Left ventricle myocardium superior (tissue), 1 donor: ENCODE measurements at regions not wholly inside any gene's neighbourhood (a gene's known extent, or its start where the extent isn't known, plus 50 kb on each side); places are given as distances from the start of the nearest gene placed in this dataset.
A peak's percentile ranks its signal among the peaks of the same experiment; 100 is the strongest.

Experiments used
- ATAC-seq: fragments of 200-7000 bp; cut with Tn5 transposase; one replicate; pipeline ENCODE4 v1.9.1; 2020; ENCODE audit warnings: mild to moderate bottlenecking, moderate library complexity
- DNase-seq: peaks from one replicate; pipeline ENCODE4 v3.0.0-alpha.2; 2020
- intact Hi-C: fragments of 100-400 bp; cut with micrococcal nuclease; formaldehyde crosslinking; loops from one replicate; pipeline ENCODE4 v1.11.0; 2022
- donor health status: DM: no; HTN: yes; CAD: no; lungs with severe emphysema.

DNA sequence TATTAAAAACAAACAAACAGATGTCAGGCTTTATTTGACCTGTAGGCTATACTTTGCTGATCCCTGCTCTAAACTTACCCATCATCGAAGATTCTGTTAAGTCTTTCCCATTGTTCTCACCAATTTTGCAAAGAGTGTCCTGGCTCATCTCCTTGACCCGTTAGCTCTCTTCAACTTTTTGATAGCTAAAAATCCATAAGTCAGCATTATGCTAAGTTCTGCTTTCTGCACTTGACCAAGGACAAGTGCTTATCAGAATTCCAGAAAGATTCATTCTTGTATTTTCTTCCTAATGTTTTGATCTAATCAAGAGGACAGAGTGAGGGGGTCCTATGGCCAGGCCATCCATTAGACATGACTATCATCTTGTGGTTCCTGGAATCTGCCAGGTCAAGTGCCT is 503.5 kb downstream of the FUT8 start:
- intact Hi-C loops, result no loop called here
- ATAC-seq (no peak), DNase-seq (no peak)

DNA sequence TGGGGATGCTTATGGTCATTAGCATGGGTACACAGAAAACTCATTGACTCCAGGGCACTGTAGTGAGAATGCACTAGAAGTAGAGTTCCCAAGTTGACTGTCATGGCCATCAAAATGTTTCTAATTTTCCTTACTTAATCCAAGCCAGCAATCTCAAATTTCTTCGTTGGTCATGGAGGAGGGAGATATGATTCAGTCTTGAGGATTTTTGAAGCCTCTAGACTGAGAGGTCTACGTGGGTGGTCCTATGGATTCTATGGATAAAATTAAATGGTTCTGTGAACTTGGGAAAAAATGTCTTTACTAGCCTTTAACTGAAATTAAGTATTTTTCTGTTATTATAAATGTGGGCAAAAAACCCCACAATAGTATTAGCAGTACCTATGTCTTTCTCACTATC is 508.5 kb downstream of the FUT8 start:
- no peak for DNase-seq
- no peak for ATAC-seq
- intact Hi-C loops, result no loop called here

DNA sequence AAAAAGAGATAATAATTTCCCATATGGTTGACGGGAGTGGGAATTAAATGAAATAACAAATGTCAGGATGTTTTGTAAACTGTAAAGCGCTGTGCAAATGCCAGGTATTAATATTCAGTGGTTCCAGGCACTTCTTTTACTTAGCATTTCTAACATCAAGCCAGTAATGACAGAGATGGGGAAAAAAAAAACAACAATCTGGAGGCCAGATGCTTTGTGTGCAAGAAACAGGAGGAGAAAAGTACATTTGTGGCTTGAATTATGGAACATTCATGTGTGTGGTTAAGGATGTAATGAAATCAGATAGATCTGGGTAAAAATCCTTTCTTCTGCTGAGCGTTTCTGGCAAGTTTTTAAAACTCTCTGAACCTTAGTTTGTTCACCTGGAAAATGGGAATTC is 509.6 kb downstream of the FUT8 start:
- intact Hi-C loops, result no loop called here
- ATAC-seq (no peak), DNase-seq (no peak)

DNA sequence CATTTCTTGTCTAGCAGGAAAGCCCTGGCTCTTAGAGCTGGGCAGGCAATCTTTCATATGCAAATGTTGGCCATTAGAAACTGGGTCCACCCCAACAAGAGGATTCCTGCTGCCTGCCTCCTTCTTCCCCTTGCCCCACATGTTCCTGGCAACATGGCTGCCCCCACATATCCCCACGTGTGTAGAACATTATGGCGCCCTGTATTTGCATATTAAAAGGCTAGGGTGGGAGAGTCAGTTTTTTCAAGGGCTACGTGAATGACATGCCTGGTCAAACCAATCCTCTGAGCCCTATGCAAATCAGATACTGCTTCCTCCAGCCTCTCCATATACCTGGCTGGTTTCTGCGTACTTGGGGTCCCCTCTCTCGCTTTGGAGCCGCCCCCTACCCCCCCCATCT is 514.0 kb downstream of the FUT8 start:
- ATAC-seq (no peak), DNase-seq (no peak)
- intact Hi-C loops, result no loop called here

DNA sequence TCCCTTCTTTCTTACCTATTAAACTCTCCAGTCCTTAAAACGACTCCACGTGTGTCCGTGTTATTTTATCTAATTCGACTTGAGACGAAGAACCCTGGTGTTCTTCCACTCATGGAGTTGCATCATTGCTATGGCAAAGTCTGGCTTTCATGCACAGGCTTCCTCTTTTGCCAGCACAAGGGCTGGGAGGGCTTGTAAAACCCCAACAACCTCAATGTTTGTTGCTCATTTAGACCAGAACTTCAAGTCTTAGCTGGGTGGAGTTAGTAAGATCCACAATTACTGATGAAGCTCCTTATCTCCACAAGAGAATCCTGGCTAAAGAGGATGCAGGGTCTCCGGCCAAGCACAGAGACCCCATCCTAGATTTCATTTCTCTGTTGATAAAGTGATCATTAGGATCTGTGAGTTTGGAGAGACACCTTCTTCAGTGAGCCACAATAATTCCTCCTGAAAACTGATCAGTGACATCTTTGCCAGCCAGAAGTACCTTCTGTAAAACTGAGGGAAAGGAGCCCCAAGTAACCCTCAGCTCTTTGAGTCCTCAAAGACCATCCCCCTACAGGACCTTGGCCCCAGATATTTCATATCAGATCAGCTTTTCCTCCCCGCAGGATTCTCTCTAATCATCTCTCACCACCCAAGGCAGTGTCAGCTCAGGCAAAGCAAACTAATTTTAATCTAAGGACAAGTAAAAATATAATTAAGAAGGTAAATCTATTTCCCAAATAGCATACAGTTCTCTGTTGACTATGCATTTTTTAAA is 514.6 kb downstream of the FUT8 start:
- intact Hi-C loops, result no loop called here
- DNase-seq, result no peak
- no peak for ATAC-seq

DNA sequence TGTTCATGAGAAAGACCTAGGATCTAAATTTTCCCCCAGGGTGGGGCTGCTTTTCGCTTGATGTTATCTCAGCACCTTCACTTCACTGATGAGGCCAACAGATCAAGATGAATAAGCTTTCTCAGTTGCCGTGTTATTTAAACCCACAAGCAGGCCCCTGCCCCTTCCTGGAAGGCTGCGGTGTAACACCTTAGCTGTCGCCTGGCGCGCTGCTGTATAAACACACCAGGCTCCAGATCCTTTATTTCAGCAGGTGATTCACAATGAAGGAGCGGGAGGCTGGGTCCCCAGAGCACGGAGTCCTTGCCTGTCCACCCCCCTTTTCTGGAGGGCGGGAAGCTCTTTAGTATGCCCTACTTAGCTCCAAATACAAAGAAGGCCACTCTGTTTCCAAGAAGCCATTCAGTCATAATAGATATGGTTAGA is 515.4 kb downstream of the FUT8 start:
- intact Hi-C loops, result no loop called here
- DNase-seq (no peak), ATAC-seq (no peak)

DNA sequence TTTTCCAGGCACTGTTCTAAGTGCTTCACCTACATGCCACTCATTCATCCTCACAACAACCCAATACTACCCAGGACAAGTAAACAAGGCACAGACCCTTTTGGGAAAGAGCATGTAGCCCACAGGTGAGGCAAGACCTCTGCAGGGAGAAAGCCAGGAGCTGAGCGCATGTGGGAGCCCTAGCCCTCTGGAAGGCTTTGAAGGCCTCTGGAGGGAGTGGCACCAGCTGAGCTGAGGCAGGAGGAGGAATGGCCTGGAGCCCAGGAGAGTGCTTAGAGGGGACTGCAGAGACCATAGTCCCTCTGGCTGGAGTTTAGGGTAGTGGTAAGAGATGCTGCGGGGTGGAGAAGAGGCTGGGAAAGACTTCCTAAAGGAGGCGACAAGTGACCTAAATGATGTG is 516.5 kb downstream of the FUT8 start:
- DNase-seq (no peak), ATAC-seq (no peak)
- intact Hi-C loops, result no loop called here

DNA sequence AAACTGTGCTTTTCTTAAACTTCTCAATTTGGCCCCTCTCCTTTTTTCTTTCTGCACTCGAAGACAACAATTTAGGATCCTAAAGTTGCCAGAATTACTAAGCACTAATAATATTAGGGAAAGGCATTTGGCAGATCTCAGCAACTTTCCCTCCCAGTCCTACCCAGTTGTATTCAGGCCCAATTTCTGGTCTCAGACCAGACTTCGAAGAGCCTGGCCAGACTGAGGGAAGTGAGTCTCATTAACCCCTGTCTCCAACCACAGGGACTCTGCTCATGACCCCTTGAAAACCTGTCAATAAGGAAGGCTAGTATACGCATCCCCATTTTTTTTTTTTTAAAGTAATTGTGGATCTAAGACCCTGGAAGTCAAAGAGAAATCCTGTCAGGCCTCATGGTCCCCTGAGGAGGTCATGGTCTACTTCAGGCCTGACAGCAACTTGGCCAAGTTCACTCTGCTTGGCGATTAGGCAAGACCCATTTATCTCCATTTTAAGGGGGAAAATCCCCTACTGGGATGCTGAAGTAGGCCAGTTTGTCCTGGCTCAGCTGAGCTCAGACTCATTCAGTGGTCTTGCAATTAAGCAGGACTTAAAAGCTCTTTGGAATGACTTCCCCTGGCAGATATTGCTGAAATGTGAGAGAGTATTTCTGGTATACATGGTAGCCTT is 521.0 kb downstream of the FUT8 start:
- ATAC-seq (peak; percentile 93), DNase-seq (peak; percentile 38)
- intact Hi-C loops, result loop anchor here (10.0 kb wide), 1 partner anchor 519 kb away; the partner anchor contains the start of gene FUT8

DNA sequence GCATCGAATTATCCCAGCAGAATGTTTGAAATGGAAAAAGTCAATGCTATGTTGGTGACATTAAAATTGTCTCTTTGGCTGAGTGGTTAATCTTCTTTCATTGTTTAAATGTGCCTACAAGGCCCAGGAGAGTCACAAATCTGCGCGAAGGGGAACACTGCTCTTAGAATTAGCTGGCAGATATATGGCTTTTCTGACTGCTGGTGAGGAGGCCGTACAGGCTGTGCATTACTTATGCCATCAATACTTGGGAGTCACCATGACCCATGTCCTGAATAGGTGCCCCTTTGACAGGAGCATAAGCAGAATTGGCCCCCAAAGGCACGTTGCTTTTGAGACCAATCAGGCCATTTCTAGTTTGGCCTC is 521.5 kb downstream of the FUT8 start:
- DNase-seq, result no peak
- intact Hi-C loops, result loop anchor here (10.0 kb wide), 1 partner anchor 519 kb away; the partner anchor contains the start of gene FUT8
- ATAC-seq, result no peak

DNA sequence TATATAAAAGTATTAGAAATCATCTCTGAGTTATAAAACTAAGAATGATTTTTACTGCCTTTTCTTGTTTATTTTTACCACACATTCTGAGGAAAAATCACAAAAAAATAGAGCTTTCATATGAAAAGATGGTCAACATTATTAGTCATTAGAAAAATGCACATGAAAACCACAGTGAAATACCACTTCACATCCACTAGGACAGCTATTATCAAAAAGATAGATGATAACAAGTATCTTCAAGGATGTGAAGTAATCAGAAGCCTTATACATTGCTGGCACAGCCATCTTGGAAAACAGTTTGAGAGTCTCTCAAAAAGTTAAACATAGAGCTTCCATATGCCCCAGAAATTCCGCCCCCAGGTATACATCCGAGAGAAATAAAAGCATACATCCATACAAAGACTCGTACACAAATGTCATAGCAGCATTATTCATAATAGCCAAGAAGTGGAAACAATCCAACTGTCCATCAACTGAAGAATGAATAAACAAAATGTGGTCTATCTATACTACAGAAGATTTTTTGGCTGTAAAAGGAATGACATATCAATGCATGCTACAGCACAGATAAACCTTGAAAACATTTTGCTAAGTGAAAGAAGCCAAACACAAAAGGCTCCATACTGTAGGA is 523.9 kb downstream of the FUT8 start:
- intact Hi-C loops, result loop anchor here (10.0 kb wide), 1 partner anchor 522 kb away; the partner anchor contains the start of gene FUT8
- DNase-seq, result no peak
- ATAC-seq, result no peak

DNA sequence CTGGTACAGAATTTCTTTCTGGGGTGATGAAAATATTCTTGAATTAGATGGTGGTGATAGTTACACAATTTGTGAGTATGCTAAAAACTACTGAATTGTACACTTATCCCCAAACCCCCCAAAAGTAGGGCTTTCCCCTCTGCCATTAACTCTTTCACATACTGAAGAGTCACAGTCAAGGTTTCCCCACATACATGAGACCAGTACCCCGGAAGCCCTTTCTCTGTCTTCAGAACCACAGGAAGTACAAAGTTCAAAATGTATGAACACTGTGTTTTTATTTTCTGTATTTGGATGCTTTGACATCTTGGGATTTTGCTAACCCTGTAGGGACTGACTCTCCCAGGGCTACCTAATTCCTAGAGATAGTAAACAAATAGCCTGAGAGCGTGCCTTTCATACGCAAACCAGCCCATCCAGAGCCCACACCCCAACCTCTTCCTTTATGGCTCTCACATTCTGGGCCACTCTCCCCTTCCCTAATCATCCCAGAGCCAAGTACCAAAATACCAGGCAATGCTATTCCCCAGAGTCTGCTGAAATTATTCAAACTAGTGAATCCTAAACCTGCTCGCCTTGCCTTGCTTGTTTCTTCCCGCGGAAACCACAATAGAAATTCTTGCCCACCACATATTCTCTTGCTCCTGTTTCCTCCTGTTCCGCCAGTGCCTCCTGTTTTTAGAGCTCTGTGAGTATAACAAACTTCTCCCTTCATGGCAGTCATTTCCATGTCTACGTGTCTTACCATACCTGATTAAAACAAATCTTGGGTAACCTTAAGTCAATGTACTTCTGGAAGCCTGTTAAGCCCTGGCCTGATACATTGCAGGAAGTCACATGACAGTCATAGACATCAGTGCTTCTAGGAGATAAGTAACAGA is 524.8 kb downstream of the FUT8 start:
- DNase-seq (no peak), ATAC-seq (no peak)
- intact Hi-C loops, result loop anchor here (10.0 kb wide), 1 partner anchor 523 kb away; the partner anchor contains the start of gene FUT8

DNA sequence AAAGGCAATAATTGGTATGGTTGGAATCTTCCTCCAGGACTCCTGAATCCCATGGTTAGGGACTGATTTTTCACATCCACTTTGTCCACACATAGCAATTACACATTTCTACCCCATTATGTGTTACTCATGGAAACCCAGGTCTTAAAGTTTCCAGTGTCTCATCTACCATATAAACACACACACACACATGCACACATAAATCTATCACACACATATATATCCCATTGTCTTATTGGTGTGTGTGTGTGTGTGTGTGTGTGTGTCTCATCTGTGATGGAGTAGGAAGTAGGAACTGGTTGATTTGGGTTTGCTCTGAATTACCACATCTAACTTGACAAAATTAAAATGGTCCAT is 525.4 kb downstream of the FUT8 start:
- DNase-seq, result no peak
- ATAC-seq, result no peak
- intact Hi-C loops, result loop anchor here (10.0 kb wide), 1 partner anchor 523 kb away; the partner anchor contains the start of gene FUT8

DNA sequence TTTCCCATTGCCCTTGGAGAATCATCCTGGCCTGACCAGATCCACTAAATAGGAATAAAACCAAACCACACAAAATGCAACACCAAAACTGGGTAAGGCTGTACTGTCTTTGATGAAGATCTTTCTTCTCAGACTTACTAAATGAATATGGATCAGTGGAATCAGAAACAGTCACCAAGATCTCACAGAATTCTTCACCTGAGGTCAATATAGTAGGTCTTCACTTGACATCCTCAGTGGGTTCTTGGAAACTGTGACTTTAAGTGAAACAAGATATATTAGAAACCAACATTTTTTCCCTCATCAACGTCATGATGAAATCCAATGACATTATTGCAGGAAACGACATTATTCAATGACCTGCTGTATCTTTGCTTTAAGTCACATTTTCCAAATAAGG is 526.2 kb downstream of the FUT8 start:
- DNase-seq (no peak), ATAC-seq (no peak)
- intact Hi-C loops, result loop anchor here (10.0 kb wide), 1 partner anchor 524 kb away; the partner anchor contains the start of gene FUT8

DNA sequence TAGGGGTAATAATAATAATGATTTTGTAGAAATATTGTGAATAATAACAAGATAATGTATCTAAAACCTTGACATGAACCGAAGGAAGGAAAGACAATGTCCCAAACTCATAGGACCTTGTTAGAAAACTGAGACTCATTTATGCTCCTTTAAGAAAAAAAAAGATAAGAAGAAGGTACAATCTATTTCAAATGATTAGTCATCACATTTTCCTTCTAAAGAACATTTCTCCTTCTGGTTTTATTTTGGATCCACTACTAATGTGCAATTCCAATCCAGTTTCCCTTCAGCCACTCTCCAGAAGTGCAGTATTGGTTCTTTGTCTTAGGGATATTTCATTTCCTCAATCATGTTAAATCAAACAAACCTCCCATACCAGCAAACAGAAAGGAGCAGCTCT is 526.7 kb downstream of the FUT8 start:
- no peak for ATAC-seq
- intact Hi-C loops, result loop anchor here (10.0 kb wide), 1 partner anchor 524 kb away; the partner anchor contains the start of gene FUT8
- no peak for DNase-seq

DNA sequence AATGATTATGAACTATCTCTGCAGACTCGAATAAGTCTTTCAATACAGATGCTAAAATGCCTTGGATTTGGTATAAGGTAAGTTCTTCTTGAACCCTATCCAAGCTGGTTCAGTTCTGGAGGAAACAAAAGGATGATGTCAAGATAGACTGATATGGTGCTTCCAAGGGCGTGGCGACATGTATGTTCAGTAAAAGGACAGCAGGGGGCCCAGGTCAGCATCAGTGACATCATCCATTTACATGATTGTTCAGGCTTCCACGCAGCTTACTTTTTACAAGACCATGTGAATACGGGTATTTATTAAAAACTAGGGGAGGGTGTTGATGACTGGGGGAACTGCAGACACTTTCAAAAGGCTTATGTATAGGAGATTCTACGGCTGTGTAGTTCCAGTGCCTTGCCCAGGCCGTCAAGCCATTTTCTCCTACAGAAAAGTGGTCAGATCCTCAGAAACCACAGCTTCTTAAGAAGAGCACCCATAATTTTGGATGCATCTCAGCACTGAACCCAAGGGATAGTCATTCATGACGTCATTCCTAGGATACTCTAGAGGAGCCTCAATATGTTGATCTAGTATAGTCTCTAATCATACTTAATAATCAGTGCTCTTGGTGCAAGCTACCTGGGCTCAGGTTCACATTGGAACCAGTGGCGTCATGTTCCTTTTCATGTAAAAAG is 527.7 kb downstream of the FUT8 start:
- ATAC-seq (no peak), DNase-seq (no peak)
- intact Hi-C loops, result no loop called here

DNA sequence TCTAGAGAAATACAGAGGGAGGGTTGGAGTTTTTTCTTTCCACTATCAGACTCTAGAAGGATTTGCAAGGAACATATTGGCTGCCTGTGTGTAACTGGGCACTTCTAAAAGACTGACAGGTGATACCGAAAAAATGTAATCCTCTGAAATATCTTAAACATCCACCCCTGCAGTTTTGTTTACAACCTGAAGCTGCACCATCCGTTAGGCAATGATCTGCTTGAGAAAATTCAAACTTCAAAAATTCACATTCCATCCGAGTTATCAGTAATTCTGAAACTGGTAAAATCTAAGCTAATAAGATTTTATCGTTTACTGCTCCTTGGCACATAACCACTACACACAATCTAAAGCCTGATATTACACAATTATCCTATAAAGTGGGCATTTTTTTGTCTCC is 528.6 kb downstream of the FUT8 start:
- ATAC-seq (no peak), DNase-seq (no peak)
- intact Hi-C loops, result no loop called here

DNA sequence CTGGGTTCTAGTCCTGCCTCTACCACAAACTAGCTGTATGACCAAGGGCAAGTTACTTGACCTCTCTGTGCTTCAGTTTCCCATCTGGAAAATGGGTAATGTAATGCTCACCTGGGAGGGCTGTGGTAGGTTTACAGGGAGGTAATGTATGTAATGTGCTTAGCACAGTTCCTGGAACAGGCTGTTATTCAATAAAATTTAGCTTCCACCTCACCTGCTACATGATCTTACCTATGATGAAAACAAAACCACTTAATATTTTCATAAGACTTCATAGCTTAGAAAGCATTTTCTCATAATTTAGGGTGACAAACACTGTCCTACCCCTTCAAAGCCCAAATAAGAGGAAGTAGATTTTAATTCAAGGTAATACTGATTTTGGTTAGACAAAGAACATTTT is 530.6 kb downstream of the FUT8 start:
- no peak for ATAC-seq
- intact Hi-C loops, result no loop called here
- DNase-seq, result no peak

DNA sequence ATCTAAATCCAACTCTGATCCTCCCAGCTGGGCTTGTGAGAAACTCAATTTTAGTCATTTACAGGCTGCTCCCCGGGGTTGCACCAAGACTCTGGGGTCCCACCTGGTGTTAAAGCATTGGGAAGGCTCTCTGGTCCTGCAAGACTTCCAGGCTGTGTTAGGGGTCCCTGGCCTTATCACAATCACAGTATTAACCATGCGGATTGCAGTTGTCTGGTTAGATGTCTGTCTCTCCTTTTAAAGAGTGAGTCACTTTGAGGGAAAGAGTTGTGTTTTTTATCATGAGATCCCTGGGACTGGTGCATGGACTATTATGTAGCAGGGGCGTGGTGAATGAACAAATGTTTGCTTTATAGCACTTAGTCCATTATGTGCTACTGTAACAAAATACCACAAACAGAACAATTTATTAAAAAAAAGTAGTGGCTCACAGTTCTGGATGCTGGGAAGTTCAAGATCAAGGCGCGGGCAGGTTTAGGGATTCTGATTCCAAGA is 531.4 kb downstream of the FUT8 start:
- DNase-seq (no peak), ATAC-seq (no peak)
- intact Hi-C loops, result no loop called here

DNA sequence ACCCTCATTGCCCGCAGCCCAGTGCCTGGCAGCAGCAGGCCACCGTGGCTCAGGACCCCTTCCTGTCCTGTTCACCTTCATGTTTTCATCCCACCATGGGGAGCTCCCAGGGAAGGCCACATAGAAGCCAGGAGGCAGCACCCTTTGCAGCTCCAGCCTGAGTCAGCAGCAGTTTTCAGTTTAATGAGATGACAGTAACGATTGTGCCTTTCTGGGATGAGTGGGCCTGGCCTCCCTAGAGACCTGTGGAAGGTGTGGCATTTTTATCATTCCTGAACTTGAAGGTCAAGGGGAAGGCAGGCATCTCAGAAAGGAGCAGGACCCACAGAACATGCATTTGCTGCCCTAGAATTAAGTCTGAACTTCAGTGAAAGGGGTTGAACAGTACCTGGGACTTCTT is 532.8 kb downstream of the FUT8 start:
- intact Hi-C loops, result no loop called here
- ATAC-seq, result no peak
- DNase-seq, result no peak
